DND-41 (cell line): ENCODE measurements at regions not wholly inside any gene's neighbourhood (a gene's known extent, or its start where the extent isn't known, plus 50 kb on each side); places are given as distances from the start of the nearest gene placed in this dataset.

Experiments used
- ATAC-seq: fragments of 200-7000 bp; cut with Tn5 transposase; 3 replicates; pipeline ENCODE4 v1.9.1; 2021; ENCODE audit warnings: low read depth; ENCODE audit not compliant: insufficient read depth
- DNase-seq: peaks from one replicate; pipeline ENCODE4 v3.0.0-alpha.2; 2020
- H2AFZ ChIP-seq: 2 replicates; pipeline ENCODE4 v1.6.0; 2012; ENCODE audit warnings: low read depth, low read length
- H3K27ac ChIP-seq: 2 replicates; pipeline ENCODE4 v1.5.1; 2012; ENCODE audit warnings: low read length, inconsistent platforms
- H3K27me3 ChIP-seq: fragments of 200-600 bp; sonication (generic); 2 replicates; pipeline ENCODE4 v1.6.0; 2012; ENCODE audit warnings: low read length, mild to moderate bottlenecking, inconsistent platforms; ENCODE audit not compliant: insufficient read depth, poor library complexity
- H3K36me3 ChIP-seq: 2 replicates; pipeline ENCODE4 v1.5.1; 2012; ENCODE audit warnings: low read length, inconsistent platforms; ENCODE audit not compliant: insufficient read depth
- H3K4me1 ChIP-seq: 2 replicates; pipeline ENCODE4 v1.5.1; 2012; ENCODE audit warnings: mild to moderate bottlenecking, low read length; ENCODE audit not compliant: insufficient read depth
- H3K4me2 ChIP-seq: 2 replicates; pipeline ENCODE4 v1.6.0; 2012; ENCODE audit warnings: mild to moderate bottlenecking, moderate library complexity, low read length, inconsistent platforms; ENCODE audit not compliant: insufficient read depth
- H3K4me3 ChIP-seq, 2 experiments: fragments of 200-600 bp in 1 of 2; shearing (Covaris generic) in 1 of 2; 2 replicates each; pipeline ENCODE4 v1.5.1; 2012 to 2016; ENCODE audit warnings: inconsistent platforms in 2 of 2, low read length in 2 of 2, mild to moderate bottlenecking in 2 of 2, low read depth in 1 of 2, moderate library complexity in 1 of 2
- H3K79me2 ChIP-seq: 2 replicates; pipeline ENCODE4 v1.6.0; 2012; ENCODE audit warnings: low read length, inconsistent platforms; ENCODE audit not compliant: insufficient read depth
- H3K9ac ChIP-seq: 2 replicates; pipeline ENCODE4 v1.6.0; 2012; ENCODE audit warnings: low read depth, mild to moderate bottlenecking, inconsistent platforms, low read length, moderate library complexity
- H3K9me3 ChIP-seq: 2 replicates; pipeline ENCODE4 v1.5.1; 2012; ENCODE audit warnings: low read length, moderate library complexity, mild to moderate bottlenecking, inconsistent platforms; ENCODE audit not compliant: insufficient read depth, severe bottlenecking
- H4K20me1 ChIP-seq: 2 replicates; pipeline ENCODE4 v1.6.0; 2012; ENCODE audit warnings: low read length; ENCODE audit not compliant: insufficient read depth
- EZH2 ChIP-seq: IDR thresholded peaks from 3 replicates; pipeline ENCODE4 v1.6.1; 2012; ENCODE audit warnings: borderline replicate concordance, low read depth, mild to moderate bottlenecking, moderate library complexity, low read length, inconsistent platforms; ENCODE audit not compliant: severe bottlenecking
- TF ChIP-seq, protein P1 (sequence below): IDR thresholded peaks from 2 replicates; pipeline ENCODE4 v1.5.1; 2012; ENCODE audit warnings: borderline replicate concordance, low read length, moderate library complexity, mild to moderate bottlenecking; ENCODE audit not compliant: poor library complexity, severe bottlenecking; ENCODE audit errors: extremely low read depth

DNA sequence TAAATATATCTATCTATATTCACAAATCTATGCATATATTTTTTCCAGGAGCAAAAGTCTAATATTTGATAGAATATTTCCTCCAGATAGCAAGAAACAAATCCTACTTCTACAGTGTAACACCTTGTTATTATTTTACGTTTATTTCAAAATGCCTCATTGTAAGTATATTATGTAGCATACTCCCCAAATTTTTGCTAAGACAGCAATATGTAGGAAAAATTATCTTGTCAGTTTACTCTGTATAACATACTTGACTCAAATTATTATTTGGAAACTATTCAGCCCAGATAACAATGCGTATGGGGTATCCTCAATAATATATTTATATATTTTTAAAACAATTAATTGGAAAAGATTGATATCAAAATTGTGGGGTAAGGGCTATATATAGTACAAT lies 313.2 kb downstream of the NR4A2 start:
- Histone ChIP-seq H3K27me3 (no peaks in the 10 kb centered on the region), H3K9me3 (no peaks in the 10 kb centered on the region), H3K79me2 (no peaks in the 10 kb centered on the region), H3K4me2 (no peak overlapping the region), H2AFZ (no peak overlapping the region), H4K20me1 (no peaks in the 10 kb centered on the region), H3K36me3 (no peaks in the 10 kb centered on the region), H3K4me1 (no peaks in the 10 kb centered on the region), H3K27ac (no peak overlapping the region), H3K4me3 (no peak overlapping the region), H3K9ac (no peak overlapping the region)
- TF ChIP-seq EZH2, result no peak
- TF ChIP-seq, protein P1, sequence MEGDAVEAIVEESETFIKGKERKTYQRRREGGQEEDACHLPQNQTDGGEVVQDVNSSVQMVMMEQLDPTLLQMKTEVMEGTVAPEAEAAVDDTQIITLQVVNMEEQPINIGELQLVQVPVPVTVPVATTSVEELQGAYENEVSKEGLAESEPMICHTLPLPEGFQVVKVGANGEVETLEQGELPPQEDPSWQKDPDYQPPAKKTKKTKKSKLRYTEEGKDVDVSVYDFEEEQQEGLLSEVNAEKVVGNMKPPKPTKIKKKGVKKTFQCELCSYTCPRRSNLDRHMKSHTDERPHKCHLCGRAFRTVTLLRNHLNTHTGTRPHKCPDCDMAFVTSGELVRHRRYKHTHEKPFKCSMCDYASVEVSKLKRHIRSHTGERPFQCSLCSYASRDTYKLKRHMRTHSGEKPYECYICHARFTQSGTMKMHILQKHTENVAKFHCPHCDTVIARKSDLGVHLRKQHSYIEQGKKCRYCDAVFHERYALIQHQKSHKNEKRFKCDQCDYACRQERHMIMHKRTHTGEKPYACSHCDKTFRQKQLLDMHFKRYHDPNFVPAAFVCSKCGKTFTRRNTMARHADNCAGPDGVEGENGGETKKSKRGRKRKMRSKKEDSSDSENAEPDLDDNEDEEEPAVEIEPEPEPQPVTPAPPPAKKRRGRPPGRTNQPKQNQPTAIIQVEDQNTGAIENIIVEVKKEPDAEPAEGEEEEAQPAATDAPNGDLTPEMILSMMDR, result no peak
- ATAC-seq (no peak), DNase-seq (no peak)

DNA sequence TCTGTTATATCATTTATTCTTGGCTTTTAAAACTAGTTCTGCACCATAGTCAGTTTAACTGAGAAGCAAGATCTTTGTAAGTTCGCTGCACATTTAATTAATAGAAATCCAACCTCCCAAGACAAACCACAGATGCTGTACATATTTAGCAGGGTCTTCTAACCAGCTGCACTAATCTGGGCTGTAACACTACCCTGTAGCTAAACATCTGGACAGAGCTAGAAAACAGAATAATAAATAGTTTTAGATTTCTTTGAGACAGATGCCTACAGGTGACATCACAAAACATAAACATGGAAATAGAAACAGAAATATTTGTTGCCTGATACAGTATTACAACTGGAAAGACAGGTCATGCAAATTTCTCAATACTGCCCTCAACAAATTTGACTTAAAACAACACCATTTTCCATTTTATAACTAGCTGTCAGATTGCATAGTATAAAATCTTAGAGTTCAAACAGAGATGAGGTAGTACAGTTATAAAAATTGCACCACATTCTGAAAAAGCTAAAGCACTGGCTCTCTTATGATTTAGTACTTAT lies 315.1 kb downstream of the NR4A2 start:
- DNase-seq, result no peak
- H3K9me3 ChIP-seq, result no peaks in the 10 kb centered on the region
- H3K4me1 ChIP-seq, result no peaks in the 10 kb centered on the region
- TF ChIP-seq, protein P1, result no peak
- TF ChIP-seq EZH2, result no peak
- no peaks in the 10 kb centered on the region for H4K20me1 ChIP-seq
- H3K36me3 ChIP-seq, result no peaks in the 10 kb centered on the region
- ATAC-seq, result no peak
- no peaks in the 10 kb centered on the region for H3K27me3 ChIP-seq
- H3K9ac ChIP-seq, result no peak overlapping the region
- no peak overlapping the region for H2AFZ ChIP-seq
- H3K4me2 ChIP-seq, result no peak overlapping the region
- no peaks in the 10 kb centered on the region for H3K79me2 ChIP-seq
- H3K4me3 ChIP-seq, result no peak overlapping the region
- H3K27ac ChIP-seq, result no peak overlapping the region

GRCh38 chr2:156009293-156009692 lies 323.2 kb downstream of the NR4A2 start:
- ATAC-seq, result no peak
- Histone ChIP-seq H3K4me1 (no peaks in the 10 kb centered on the region), H3K4me2 (no peak overlapping the region), H3K27me3 (no peaks in the 10 kb centered on the region), H3K9ac (no peak overlapping the region), H3K9me3 (peaks cover 5% of the 10 kb centered on the region), H4K20me1 (no peaks in the 10 kb centered on the region), H3K27ac (no peak overlapping the region), H3K36me3 (no peaks in the 10 kb centered on the region), H3K79me2 (no peaks in the 10 kb centered on the region), H2AFZ (no peak overlapping the region), H3K4me3 (no peak overlapping the region)
- TF ChIP-seq EZH2, result no peak
- TF ChIP-seq, protein P1, result no peak
- no peak for DNase-seq
